Fibroblast of skin of scalp (primary cell): ENCODE measurements at regions not wholly inside any gene's neighbourhood (a gene's known extent, or its start where the extent isn't known, plus 50 kb on each side); places are given as distances from the start of the nearest gene placed in this dataset.
A peak's percentile ranks its signal among the peaks of the same experiment; 100 is the strongest.
"Not testable (repeated sequence)": the region's sequence is repeated elsewhere in the genome, so short reads cannot be mapped to it uniquely, and the experiment has no call there.

Experiments used
- DNase-seq: peaks from one replicate; pipeline ENCODE4 v3.0.0-alpha.2; 2013

DNA sequence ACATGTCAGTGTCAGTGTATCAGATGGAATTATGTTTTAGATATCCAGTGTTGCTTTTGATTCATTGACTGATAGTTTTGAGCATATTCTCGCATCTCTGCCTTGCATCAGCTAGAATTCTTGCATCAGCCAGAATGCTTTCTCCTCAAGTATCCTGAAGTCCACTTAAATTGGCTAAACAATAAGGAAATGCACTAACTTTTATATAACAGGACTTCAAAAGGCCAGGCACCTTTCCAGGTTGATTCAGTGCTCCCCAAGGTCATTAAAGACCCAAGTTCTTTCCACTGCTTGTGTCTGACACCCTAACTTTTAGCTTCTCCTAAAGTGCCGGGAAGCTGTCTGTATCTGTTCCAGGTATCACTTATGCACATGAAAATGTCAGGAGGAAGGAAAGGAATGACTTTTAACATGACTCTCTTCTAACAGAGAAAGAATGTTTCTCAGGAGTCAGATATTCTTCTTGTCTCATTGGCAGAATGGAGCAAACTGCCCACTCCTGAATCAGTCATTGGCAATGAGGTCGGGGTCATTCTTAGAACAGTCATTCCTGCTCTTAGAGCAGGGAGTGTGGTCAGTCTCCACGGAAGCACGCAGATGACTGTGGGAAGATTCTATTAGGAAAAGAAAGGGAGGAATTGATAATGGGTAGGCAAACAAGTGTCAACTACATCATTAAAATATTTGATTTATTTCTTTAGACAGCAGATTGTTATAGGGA, 92.9 kb upstream of the TLL1 start:
- DNase-seq: peak; percentile 0

- DNase-seq: no peak
Measured at GRCh38 chr4:165780735-165781134, 92.3 kb upstream of the TLL1 start.

DNA sequence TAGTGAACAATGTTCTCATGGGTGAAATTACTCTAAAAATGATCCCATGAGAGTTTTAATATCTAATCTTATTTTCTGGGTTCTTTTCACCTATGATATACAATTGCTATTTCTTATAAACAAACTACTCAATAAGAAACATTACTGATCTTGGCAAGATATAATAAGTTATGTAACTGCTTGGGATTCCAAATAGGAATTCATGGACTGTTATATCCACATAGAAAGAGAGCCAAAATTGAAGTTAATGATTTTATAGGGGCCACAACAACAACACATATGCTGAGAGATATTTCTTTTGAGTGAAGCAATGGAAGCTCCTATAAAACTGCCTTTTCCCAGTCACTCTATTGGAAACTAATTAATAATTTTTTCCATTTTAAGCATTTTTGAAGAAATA, 90.4 kb upstream of the TLL1 start:
- no peak for DNase-seq

- no peak for DNase-seq
Measured at GRCh38 chr4:165783626-165784025, 89.4 kb upstream of the TLL1 start.

- no peak for DNase-seq
Measured at GRCh38 chr4:165784672-165785071, 88.4 kb upstream of the TLL1 start.

DNA sequence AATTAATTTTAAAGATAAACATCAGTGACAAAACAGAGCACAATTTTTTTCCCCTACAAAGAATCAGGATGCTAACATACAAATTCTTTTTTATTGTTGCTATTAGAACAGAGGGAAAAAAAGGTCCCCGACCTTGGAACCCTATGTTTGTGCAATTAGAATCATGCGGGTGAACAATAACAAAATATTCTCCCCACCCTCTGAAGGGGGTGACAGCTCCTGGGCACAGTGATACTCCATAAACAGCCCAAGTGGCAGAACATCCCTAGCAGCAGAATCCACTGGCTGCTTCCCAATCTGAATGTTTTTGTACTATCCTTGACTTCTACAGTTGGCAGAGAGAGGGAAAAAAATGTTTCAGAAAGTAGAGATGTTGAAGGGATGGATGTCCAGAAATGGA, 87.7 kb upstream of the TLL1 start:
- DNase-seq: no peak

GRCh38 chr4:165787516-165788274, 85.3 kb upstream of the TLL1 start:
- no peak for DNase-seq

- DNase-seq: peak; percentile 5
Measured at GRCh38 chr4:165788686-165789463, 84.2 kb upstream of the TLL1 start.

DNA sequence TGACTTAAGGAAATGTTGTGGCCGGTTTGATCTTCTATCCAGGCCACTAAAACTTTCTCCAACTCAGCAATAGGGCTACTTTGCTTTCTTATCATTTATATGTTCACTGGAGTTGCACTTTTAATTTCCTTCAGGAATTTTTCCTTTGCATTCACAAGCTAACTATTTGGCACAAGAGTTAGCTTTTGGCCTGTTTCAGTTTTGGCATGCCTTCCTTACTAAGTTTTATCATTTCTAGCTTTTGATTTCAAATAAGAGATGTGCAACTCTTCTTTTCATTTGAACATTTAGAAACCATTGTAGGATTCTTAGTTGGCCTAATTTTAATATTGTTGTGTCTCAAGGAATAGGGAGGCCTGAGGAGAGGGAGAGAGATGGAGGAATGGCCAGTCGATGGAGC, 79.8 kb upstream of the TLL1 start:
- DNase-seq: no peak

- no peak for DNase-seq
Measured at GRCh38 chr4:165794834-165795233, 78.2 kb upstream of the TLL1 start.

GRCh38 chr4:165799384-165799815, 73.6 kb upstream of the TLL1 start:
- no peak for DNase-seq

DNA sequence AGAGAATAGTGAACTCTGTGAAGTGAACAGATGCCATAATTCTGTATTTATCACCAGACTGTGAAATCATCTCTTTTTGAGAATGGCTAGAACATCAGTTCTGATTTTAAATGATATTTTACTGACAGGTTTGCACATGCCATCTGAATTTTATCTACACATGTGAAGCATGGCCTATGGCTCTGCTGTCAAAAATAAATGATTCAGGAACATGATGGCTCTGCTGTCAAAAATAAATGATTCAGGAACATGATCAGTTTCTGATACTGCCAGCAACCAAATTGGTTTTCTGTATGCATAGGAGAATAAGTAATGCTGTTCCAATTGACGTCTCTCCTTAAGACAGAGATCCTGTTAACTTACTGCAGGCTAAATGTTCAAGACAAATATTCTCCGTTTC, 70.6 kb upstream of the TLL1 start:
- no peak for DNase-seq

- no peak for DNase-seq
Measured at GRCh38 chr4:165803005-165803404, 70.0 kb upstream of the TLL1 start.

DNA sequence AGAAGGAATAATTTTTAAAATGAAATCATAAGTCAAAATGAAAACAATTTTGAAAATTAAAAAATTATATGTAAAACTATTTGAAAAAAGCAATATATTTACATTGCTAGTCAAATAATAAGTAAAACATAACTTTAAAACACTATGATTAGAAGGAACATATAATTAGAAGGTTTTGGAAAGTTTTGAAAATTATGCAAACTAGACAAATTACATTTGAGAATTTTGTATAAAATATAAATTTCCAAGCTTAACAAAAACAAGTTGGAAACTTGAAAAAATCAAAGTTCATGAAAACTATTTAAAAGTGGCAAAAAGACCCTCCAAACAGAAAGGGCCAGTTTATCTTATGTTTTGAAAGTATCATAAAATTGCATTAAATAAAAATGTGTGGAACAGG, 67.6 kb upstream of the TLL1 start:
- no peak for DNase-seq

DNA sequence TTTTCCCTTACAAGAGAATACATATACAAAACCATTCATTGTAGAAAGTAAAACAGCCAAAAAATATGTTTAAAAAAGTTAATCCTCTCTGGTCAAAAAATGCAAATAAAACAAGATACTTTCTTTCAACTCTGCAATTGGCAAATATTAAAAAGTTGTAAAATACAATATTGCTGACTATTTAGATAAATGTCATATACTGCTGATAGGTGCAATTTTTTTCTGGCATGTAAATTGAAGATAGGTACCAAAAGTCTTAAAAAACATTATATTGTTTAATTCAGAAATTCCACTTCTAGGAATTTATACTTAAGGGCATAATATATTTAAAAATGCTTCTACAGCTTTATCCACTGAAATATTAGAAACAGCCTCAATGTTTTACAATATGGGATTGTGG, 66.4 kb upstream of the TLL1 start:
- DNase-seq: no peak

DNA sequence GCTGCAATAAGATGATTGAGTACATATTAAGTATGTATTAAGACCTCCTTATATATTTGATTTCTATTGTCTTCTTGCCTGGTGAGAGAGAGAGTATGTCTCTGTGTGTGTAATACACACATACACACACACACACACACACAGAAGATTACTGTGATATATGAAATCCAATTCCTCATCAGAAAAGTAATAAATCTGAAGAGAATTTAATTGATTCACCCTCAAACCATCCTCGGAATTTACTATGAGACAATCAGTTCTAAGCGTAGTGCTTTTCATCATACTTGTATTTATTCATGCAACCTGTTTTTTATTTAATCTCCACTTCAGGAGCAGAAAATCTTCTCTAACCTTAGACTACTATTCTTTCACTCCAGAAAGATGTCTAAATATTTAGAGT, 62.3 kb upstream of the TLL1 start:
- peak; percentile 52 for DNase-seq

GRCh38 chr4:165813606-165814005, 59.4 kb upstream of the TLL1 start:
- DNase-seq: peak; percentile 6

- DNase-seq: peak; percentile 37
Measured at GRCh38 chr4:165814256-165815020, 58.6 kb upstream of the TLL1 start.

GRCh38 chr4:165819126-165819525, 53.9 kb upstream of the TLL1 start:
- DNase-seq: not testable (repeated sequence)
